ENCODE measurements at regions not wholly inside any gene's neighbourhood (a gene's known extent, or its start where the extent isn't known, plus 50 kb on each side); places are given as distances from the start of the nearest gene placed in this dataset.

DNA sequence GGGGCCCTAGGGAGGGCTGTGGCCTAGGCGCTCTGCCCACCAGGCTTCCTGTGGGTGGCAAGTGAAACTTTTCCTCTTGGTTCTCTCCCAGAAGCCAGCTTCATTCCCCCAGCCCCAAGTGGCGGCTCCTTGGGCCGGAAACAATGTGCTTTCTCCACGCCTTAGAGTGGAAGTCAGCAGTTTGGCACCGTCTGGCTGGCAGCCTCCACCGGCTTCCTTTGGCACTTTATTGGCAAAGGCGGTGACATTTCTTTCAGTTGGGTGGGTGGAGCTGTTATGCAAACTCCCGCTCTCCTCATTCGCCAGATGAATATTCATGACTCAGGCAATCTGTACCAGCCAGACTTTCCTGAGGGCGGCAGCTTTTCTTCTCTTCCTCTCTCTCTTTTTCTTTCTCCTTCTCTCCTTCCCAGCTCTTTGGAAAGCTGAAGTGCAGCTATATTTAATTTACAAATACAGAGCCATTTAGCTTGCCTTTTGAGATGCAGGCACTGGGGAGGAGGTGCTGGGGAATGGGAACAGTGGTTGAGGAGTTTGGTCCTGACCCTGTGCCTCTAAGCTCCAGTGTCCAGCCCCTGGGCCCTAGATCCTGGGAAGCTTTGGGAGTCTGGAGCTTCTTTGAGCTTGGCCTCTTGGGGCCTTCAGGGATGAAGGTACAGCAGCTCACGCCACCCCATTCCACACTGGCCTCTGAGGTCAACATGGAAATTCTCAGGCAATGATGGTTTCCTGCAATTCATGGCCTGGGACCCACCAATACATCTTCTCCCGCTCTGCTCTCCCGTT is 67.8 kb upstream of the POU3F1 start:
- in situ Hi-C loops (cut with HindIII; ENCODE audit: low sequenced_read_pairs), result loop anchor here (10.0 kb wide), 1 partner anchor 480 kb away; no protein-coding TSS in a partner anchor

DNA sequence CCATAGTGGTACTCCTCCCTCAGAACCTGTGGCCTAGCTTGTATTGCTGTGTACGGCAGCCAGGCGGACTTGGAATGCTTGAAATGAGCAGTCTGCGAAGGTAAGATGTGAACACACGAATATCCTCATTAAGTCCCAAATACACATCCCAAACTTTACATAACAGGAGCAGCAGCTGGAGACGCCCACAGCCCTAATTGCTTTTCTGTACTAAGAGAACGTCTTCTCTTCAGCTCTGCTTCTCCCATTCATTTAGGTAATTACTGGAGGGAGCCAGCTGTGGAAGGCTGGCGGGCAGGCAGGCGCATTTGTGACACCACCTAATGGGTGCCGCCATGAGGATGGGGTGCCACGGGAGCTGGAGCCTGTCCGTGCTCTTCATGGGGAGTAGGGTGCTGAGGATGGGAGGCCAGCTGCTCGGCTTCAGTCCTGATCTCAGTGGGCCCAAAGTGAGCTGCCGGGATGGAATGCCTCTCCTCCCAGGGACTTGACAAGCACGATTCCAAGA is 66.6 kb upstream of the POU3F1 start:
- in situ Hi-C loops (cut with HindIII; ENCODE audit: low sequenced_read_pairs), result loop anchor here (10.0 kb wide), 1 partner anchor 482 kb away; no protein-coding TSS in a partner anchor

DNA sequence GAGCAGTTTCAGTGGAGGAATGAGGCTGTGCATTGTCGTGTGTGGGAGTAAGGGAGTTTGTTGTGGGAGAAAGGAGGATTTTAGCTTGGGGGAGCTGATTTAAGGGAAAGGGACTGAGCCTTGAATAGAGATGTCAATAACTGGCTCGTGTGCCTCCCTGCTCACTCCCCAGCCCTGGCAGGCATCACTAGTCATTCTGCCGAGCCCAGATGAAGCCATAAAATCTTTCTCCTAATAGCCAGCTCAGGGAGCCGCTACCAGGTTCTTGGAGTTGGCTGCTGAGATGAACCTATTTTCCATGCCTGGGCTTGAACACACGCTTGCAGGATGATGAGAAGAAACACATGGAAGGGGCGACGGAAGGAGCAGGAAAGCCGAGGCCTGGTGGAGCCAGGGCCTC is 65.0 kb upstream of the POU3F1 start:
- in situ Hi-C loops (cut with HindIII; ENCODE audit: low sequenced_read_pairs), result loop anchor here (10.0 kb wide), 1 partner anchor 483 kb away; no protein-coding TSS in a partner anchor

DNA sequence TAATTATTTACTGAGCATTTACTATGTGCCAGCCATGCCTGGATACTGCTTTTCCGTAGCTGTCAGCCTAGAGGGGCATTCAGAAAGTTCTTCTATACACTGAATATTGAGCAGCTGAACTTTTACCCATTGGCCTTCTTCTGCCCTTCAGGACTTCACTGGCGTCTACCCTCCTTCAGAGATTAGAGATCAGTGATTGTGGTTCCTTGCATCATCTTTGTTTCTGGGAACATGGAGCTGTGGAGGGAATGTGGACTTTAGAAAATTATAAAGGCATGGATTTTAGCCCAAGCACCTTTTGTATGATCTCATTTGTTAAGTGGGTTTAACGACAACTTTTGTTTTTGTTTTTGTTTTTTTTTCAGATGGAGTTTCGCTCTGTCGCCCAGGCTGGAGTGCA is 58.7 kb upstream of the POU3F1 start:
- in situ Hi-C loops (cut with HindIII; ENCODE audit: low sequenced_read_pairs), result no loop called here

DNA sequence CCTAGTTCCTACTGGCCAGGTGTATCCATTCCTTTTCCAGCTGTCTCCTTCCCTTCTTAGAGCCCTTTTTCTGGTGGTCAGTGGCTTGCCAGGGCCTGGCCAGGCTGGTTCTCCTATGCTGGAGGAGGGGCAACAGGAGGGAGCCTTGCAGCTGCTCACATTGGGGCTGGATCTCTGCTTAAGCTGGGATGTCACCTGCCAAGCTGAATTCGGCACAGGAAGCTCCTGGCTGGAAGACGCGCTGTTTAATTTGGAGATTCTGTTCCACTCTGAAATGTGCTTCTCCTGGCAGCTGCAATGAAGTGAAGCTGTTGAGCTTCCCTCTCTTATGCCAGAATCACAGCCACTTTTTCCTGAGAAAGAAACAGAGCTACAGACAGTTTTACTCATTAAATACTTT is 56.0 kb upstream of the POU3F1 start:
- in situ Hi-C loops (cut with HindIII; ENCODE audit: low sequenced_read_pairs), result no loop called here

DNA sequence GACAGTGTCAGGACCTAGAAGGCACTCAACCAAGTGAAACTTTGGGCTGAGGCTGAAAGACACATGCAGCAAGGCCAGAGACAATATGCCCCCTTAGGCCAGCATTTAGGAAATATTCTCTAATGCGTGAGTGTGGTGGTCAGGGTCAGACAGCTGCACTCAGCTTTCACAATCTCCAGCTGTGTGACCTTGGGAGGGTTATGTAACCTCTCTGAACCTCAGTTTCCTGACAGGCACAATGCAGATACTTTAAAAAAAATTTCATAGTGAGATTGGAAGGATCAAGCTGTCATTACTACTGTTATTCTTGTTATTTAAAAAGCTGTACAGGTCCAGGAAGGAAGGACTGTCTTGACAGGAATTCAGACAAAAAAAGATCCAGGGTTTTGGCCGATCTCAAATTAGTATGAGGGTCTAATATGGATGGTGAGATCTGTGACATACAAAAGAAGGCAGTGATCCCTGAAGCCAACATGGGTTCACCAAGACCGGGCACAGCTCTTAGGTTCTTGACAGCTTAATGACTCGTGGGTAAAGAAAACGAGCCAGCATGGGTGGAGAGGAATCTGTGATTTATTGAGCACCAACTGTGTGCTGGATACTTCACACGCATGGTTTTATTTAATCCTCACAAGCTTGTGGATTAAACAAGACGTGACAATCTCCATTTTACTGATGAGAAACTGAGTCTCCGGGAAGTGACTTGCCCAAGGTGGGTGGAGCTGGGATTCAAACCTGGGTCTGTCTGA is 54.6 kb upstream of the POU3F1 start:
- in situ Hi-C loops (cut with HindIII; ENCODE audit: low sequenced_read_pairs), result no loop called here

DNA sequence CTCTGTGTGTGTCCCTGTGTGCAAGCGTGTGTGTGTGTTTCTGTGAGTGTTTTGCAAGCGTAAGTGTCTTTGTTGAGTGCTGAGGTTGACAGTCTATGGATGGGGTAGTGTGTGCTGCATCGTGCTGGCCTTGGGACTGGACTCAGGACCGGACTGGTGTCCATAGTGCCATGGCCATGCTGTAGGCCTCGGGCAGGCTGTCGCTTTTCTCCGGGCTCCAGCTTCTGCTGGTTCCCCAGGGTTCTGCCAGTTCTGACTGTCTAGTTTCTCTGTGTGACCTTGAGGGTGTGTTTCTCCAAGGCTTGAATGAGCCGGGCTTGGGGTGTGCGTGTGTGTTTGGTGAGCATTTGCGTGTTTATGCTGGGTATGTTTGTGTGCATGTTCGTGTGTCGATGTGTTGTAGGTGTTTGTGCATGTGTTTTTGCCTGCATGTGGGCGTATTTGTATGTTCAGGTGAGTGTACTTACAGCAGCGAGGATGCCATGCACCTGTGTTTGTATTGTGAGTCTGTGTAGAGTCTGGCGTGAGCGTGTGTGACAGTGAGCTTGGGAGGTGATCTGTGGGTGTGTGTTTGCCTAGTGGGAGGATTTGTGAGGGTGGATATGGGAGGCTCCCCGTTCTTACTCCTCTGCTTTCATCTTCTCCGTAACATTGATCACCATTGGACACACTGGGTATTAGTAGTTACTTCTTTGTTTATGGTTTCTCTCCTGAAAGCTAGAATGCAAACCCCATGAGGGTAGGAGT is 51.7 kb upstream of the POU3F1 start:
- in situ Hi-C loops (cut with HindIII; ENCODE audit: low sequenced_read_pairs), result no loop called here

DNA sequence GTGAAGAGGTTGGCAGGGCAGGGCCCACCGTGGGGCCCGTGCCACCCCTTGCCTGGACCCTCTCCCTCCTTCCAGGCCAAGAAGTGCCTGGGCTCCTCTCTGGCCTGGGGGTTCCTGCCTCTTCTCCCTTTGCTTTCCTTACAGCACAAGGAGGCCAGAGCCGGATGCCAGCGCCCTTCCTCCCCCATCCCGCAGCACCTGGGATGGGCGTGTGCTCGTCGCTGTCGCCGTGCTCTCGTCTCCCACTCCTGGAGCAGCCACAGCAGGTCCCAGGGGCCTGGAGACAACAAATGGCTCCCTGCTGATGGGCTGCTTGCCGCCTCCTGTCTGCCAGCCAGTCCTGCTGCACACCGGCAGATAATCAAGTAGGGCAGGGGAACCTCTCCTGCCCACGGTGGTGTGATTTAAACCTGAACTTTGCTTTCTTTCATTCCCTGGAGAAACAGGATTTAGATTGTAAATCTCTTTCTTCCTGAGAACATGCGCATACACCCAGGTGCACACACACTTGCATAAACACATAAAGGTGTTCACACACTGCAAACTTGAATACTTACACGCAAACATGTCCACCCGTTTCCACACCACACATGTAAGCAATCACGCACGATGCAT is 50.8 kb upstream of the POU3F1 start:
- in situ Hi-C loops (cut with HindIII; ENCODE audit: low sequenced_read_pairs), result no loop called here

All from DLD1 (cell line).